VCaP (cell line): ENCODE measurements at regions not wholly inside any gene's neighbourhood (a gene's known extent, or its start where the extent isn't known, plus 50 kb on each side); places are given as distances from the start of the nearest gene placed in this dataset.

Experiments
- H3K27ac ChIP-seq: fragments of 450-650 bp; 2 replicates; pipeline ENCODE4 v1.5.1; 2017
- TF ChIP-seq, protein P1 (sequence below): fragments of 450-650 bp; conservative IDR thresholded peaks from 2 replicates; pipeline ENCODE4 v1.5.1; 2017; ENCODE audit warnings: mild to moderate bottlenecking, moderate library complexity

DNA sequence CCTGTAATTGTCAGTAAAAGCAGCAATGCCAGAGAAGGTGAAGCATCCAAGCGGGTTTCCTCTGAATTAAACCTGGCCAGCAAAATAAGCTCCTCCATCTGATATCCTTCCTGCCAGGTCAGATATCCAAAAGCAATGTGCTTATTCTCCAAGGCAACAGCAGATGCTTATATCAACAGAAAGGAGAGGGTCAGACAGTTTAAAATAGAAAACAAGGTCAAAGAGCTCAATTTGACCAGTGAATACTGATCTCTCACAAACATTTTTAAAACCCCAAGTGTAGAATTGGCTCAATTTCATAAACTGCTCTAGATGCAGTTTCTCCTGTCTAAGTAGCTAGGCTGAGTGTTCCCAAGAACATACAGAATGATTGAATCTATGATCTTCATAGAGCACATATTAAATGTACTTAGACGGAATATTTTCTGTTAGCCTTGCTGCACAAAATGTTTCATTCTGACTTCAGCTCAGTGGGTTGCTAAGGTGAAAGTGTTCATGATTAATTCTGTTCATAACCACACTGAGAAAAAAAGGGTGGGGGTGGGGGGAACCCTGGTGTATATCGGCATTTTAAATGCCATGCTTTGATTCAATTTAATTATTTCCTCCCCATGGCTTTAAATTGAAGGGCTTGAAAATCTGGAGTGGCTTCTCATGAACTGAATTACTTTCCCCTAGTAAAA lies 174.2 kb upstream of the ARHGAP20 start:
- TF ChIP-seq, protein P1, sequence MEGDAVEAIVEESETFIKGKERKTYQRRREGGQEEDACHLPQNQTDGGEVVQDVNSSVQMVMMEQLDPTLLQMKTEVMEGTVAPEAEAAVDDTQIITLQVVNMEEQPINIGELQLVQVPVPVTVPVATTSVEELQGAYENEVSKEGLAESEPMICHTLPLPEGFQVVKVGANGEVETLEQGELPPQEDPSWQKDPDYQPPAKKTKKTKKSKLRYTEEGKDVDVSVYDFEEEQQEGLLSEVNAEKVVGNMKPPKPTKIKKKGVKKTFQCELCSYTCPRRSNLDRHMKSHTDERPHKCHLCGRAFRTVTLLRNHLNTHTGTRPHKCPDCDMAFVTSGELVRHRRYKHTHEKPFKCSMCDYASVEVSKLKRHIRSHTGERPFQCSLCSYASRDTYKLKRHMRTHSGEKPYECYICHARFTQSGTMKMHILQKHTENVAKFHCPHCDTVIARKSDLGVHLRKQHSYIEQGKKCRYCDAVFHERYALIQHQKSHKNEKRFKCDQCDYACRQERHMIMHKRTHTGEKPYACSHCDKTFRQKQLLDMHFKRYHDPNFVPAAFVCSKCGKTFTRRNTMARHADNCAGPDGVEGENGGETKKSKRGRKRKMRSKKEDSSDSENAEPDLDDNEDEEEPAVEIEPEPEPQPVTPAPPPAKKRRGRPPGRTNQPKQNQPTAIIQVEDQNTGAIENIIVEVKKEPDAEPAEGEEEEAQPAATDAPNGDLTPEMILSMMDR = no peak
- H3K27ac ChIP-seq = no peak overlapping the region

DNA sequence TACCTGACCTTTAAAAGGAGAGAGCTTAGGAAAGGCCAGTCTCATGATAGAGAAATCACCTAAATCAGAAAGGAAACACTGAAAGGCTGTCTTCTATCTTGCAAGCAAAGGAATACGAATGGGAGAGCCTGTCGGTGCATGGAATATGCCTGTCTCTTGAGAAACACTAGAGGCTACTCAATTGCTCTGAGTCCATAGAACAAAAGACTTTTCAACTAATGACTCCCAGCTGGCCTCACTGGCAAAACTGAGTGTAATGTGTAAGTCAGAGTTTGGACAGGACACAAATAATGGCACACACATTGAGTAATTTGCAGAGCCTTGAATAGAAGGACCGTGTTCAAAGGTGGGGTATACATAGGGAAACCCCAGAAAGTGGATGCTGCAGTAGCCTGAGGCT lies 171.0 kb upstream of the ARHGAP20 start:
- TF ChIP-seq, protein P1 = no peak
- H3K27ac ChIP-seq = no peak overlapping the region

DNA sequence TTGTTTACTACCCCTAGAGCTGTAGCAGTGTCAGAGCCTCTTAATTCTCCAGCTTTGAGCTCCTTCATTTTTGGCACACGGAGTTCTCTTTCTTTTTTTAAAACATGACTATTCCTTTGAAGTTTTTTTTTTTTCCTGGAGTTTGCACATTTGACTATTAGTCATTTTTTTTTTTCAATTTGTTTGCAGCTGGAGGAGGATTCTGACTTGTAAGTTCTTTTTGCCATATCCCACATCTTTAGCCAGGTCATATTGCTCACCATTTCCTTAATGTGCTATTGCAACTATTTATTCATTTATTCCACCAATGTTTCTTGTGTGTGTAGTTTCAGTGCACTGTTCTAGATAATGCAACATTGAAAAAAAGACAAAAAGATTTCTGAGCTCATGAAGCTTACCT lies 166.3 kb upstream of the ARHGAP20 start:
- TF ChIP-seq, protein P1 = no peak
- H3K27ac ChIP-seq = no peak overlapping the region

DNA sequence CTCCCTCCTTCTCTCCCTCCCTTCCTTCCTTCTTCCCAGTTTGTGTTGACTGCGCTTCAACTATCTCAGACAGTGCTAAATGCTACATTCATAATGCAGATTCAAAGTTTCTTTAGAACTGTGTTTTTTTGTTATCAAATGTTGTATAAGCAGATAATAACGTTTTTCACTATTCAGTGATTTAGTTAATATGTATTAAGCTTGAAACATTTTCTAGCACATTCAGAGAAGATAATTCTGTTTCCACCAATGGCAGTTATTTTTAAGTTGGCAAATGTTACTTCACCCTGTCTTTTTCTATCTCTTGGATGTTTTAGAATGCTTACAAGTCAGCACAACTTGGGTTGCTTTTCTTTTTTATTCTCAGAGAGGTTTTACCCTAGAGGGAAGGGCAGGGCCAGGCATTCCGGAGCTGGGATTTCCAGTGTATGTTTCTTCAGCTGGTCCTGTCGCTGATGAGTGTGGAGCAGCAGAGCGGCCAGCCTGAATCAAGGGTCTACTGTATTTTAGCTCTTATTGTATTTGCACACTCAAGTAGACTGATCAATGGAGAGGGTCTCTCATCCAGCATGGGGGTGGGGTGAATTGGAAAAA lies 162.3 kb upstream of the ARHGAP20 start:
- TF ChIP-seq, protein P1 = no peak
- no peak overlapping the region for H3K27ac ChIP-seq

DNA sequence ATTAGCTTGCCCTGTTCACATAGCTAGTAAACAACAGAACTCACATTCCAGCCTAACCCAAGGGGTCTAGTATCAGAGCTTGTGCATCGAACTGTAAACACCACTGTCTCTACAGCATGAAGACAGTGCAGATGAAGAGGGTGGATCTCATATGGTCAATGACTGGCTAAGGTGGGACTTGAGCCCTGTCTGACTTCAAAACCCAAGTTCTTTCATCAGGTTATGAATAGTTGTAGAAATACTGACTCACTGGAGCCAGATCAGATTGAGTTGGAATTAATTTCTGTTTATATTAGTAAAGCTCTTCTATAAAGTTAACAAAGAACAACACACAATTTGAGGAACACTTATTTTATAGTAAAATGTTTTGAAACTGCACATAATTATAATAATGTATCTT lies 161.7 kb upstream of the ARHGAP20 start:
- TF ChIP-seq, protein P1 = no peak

DNA sequence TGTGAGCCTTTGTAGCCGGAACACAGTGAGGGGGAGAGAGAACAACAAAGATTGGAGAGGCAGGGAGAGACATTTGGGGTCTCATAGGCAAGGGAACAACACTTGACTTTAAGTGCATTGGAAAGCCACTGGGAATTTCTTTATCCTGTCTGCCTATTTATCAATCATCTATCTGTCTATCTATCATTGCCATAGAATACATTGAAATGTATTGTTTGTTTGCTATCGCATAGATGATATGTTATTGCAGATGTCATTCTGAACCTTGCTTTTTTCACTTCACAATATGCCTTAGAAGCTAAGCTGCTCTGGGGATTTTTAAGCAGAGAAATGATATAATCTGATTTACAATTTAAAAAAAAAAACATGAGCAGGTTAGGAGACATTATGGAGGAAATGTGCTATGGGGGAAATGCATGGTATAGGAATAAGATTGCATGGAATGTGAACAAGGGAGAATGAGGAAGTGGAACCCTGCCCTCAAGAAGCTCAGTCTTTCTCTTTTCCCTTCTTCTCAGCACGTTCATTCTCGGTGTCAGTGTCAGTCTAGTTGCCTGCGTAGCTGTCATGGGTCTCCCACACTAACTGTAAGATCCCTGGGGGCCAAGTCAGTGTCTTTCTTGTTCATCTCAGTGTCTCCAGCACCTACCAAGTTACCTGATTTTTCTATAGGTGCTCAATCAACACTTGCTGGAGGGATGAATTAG lies 158.7 kb upstream of the ARHGAP20 start:
- no peak overlapping the region for H3K27ac ChIP-seq
- TF ChIP-seq, protein P1 = no peak

More for the DNA sequence above, 161.7 kb upstream of the ARHGAP20 start:
- no peak overlapping the region for H3K27ac ChIP-seq

DNA sequence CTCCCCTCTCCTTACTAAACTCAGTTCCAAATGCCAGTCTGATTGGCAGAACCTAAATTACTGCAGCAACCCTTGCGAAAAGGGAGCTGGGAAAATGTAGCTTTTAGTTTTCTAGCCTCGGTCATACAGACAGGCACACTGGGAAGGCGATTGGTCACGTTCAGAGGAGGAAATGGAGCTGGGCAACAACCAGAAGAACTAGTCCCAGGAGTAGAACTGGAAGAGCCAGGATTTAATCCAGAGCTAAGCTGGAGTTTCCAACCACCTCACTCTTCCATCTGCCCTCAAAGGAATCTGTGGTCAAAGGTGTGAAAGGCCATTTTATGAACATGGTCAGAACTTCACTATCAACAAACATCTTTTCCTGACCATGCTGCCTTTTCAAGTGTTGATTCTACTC lies 155.7 kb upstream of the ARHGAP20 start:
- no peak overlapping the region for H3K27ac ChIP-seq
- TF ChIP-seq, protein P1 = no peak
